IPS-15b (cell line): ENCODE measurements at regions not wholly inside any gene's neighbourhood (a gene's known extent, or its start where the extent isn't known, plus 50 kb on each side); places are given as distances from the start of the nearest gene placed in this dataset.

Experiments
- H3K27me3 ChIP-seq: one replicate; pipeline ENCODE4 v1.6.1; 2013; ENCODE audit warnings: low read length; ENCODE audit not compliant: control insufficient read depth, insufficient read depth
- H3K36me3 ChIP-seq: one replicate; pipeline ENCODE4 v1.6.1; 2013; ENCODE audit warnings: low read length; ENCODE audit not compliant: control insufficient read depth, insufficient read depth
- H3K4me1 ChIP-seq: one replicate; pipeline ENCODE4 v1.6.1; 2013; ENCODE audit warnings: mild to moderate bottlenecking, low read length; ENCODE audit not compliant: control insufficient read depth, insufficient read depth
- H3K4me3 ChIP-seq: one replicate; pipeline ENCODE4 v1.5.1; 2013; ENCODE audit warnings: low read depth, low read length
- H3K9ac ChIP-seq: one replicate; pipeline ENCODE4 v1.6.1; 2013; ENCODE audit warnings: low read depth, mild to moderate bottlenecking, low read length
- H3K9me3 ChIP-seq: one replicate; pipeline ENCODE4 v1.6.1; 2013; ENCODE audit warnings: mild to moderate bottlenecking, low read length; ENCODE audit not compliant: control insufficient read depth, insufficient read depth

DNA sequence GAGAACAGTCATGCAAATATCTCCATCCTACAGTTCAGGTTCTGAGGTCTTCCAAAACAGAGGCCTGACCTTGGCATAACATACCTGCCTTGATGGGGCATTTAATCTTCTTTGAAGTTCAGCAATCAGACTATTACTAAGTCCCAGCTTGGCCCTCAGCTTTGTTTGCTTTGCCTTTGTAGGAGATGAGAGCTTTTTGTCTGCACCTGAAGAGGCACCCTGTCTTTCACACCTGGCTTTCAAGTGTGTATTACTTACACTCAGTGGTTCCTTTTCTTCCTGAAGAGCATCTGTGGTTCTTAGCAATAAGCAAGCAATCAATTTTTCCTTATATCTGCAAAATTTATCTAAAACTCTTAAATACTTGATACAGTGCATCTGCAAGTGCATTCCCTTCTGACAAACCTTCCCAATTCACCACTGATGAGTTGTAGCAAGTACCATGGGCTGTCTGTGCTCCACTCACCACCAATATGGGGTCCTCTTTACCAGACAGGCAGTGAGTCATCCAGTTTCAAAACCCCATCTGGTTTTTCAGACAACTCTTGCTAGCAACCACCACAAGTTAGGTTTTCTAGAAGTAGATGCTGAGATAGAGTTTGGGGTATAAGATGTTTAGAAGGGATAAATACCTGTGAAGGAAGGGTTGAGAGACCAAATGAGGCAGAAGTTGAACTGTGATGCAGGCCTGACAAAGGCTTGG, 100.2 kb downstream of the HINT1 start:
- no peaks in the 10 kb centered on the region for H3K36me3 ChIP-seq
- peaks cover 8% of the 10 kb centered on the region for H3K9me3 ChIP-seq
- no peak overlapping the region for H3K4me3 ChIP-seq
- H3K9ac ChIP-seq, result no peak overlapping the region
- H3K4me1 ChIP-seq, result no peaks in the 10 kb centered on the region
- no peaks in the 10 kb centered on the region for H3K27me3 ChIP-seq

DNA sequence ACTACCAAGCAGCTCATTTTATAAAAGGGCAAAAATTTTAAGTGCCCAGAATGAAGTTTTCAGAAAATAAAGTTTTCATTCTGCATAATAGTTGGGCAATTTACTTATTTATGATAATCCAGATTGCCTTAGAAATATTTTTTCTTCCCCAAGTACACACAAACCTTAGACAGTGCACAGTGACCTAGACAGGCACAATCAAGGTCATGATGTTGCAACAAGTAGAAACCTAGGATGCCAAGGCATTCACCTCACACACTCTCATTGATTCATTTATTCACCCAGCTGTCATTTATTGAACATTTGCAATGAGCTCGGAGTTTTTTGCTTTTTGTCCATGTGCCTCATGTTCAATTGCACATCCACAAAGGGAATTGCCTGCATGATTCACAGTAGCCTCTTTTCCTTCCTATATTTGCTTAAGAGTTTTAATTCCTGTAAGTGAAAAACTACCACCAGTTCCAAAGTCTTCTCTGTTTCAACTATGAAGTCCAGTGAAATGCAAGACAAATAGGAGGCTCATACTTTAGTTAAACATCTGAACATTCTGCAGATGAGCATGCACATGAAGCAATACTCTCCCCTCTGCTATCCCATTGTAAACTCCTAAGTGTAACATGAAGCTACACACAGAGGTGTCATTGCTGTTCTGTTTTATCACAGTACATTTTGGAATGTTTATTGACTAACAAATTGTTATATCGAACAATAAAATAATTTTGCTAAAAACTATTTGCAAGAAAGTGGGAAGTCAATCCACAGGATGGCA, 122.9 kb downstream of the HINT1 start:
- no peak overlapping the region for H3K4me3 ChIP-seq
- no peaks in the 10 kb centered on the region for H3K36me3 ChIP-seq
- no peaks in the 10 kb centered on the region for H3K9me3 ChIP-seq
- no peaks in the 10 kb centered on the region for H3K27me3 ChIP-seq
- no peaks in the 10 kb centered on the region for H3K4me1 ChIP-seq
- no peak overlapping the region for H3K9ac ChIP-seq

DNA sequence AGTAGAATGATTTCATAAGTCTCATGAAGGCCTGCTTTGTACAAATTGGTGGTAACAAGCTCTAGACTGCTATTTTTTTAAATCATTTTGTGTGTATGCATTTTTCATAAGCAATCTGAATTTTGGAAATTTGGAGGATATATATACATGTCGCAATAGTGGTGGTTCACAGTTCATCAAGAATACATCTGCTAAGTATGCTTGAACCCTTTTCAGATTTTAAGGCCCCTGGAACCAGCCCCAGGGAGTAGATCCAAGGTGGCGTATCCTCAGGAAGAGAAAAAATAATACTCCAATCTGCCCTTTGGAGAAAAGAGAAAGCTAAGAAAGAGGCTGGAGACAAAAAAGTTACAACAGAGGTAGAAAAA, 141.6 kb downstream of the HINT1 start:
- Histone ChIP-seq H3K36me3 (no peaks in the 10 kb centered on the region), H3K4me1 (no peaks in the 10 kb centered on the region)

DNA sequence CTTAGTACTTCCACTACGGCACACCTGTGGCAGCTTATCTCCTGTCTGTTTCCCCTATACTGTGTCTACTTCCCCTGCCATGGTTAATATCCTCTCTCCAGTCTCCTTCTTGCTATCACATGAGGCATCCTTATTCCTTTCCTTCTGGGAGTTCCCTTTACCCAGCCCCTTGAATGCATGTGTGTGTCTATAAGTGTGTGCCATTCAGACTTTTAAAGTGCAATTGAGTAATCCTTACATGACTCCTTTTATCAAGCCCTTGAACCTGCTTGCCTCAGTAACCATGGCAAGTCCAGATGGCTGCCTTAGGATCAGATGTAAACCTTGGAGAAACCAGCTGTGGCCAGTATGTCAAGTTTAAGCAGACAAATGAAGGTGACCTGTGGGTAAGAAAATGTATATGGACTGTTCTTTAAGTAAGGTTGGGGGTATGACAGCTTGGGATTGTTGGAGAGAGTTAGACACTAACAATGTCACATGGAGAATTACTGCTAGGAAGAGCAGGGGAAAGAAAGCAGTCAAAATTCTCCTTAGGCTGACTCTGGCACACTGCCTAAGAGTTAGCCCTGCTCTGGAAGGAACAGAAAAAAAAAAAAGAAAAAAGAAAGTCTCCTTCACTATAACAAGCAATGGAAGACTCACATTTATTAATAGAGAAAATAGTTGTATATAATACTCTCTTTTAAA, 142.1 kb downstream of the HINT1 start:
- H3K4me1 ChIP-seq, result no peaks in the 10 kb centered on the region
- no peaks in the 10 kb centered on the region for H3K27me3 ChIP-seq
- H3K9ac ChIP-seq, result no peak overlapping the region
- no peaks in the 10 kb centered on the region for H3K9me3 ChIP-seq
- H3K36me3 ChIP-seq, result no peaks in the 10 kb centered on the region
- no peak overlapping the region for H3K4me3 ChIP-seq

More for the DNA sequence above, 141.6 kb downstream of the HINT1 start:
- Histone ChIP-seq H3K9ac (no peak overlapping the region), H3K4me3 (no peak overlapping the region), H3K9me3 (no peaks in the 10 kb centered on the region), H3K27me3 (no peaks in the 10 kb centered on the region)

DNA sequence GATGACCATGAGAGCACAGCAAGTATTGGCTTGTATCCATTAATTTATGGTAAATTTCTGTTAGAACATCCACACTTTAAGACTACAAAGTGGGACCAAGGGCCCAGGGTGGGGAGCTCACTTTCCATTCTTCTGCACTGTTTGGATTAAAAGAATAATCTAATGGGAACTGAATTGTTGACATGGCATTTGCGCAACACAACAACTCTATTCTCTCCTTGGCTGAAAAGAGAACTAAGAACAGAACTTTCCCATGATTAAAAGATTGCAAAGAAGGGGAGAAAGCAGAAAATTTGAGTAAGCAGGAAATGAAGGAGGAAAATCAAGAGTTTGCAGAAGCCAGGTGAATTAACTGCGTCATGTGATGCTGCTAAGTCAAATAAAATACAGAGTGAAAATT, 143.4 kb downstream of the HINT1 start:
- no peak overlapping the region for H3K4me3 ChIP-seq
- no peaks in the 10 kb centered on the region for H3K27me3 ChIP-seq
- no peak overlapping the region for H3K9ac ChIP-seq
- no peaks in the 10 kb centered on the region for H3K9me3 ChIP-seq
- no peaks in the 10 kb centered on the region for H3K4me1 ChIP-seq
- no peaks in the 10 kb centered on the region for H3K36me3 ChIP-seq

DNA sequence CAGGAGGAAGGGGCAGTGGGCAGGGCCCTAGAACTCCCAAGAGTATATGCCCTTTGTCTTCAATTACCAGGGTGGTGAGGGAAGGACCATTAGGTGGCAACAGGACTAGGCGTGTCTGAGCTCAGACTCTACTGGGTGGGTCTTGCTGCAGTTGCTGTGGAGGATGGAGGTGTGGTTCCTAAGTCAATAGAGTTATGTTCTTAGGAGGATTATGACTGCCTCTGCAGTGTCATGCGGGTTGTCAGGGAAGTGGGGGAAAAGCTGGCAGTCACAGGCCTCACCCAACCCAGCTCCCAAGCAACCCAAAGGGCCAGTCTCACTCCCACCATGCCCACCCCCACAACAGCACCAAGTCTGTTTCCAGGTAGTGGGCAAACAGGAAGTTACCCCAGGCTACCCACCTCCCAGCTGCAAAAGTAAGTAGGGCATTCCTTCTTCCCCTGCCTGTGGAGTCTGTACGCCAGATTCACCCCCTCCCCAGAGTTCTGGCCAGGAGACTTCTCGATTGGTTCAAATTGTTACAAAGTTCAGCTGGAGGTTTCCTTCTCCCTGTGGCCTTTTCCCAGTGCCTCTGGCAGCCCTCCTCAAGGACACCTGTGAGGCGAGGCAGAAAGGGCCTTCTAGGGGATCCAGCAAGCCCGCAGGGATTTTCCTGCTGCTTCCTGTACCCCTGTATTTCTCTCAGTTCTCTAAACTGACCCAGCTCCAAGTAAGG, 145.3 kb downstream of the HINT1 start:
- H3K4me3 ChIP-seq, result no peak overlapping the region
- no peaks in the 10 kb centered on the region for H3K27me3 ChIP-seq
- no peaks in the 10 kb centered on the region for H3K9me3 ChIP-seq
- H3K36me3 ChIP-seq, result no peaks in the 10 kb centered on the region
- no peaks in the 10 kb centered on the region for H3K4me1 ChIP-seq
- H3K9ac ChIP-seq, result no peak overlapping the region

DNA sequence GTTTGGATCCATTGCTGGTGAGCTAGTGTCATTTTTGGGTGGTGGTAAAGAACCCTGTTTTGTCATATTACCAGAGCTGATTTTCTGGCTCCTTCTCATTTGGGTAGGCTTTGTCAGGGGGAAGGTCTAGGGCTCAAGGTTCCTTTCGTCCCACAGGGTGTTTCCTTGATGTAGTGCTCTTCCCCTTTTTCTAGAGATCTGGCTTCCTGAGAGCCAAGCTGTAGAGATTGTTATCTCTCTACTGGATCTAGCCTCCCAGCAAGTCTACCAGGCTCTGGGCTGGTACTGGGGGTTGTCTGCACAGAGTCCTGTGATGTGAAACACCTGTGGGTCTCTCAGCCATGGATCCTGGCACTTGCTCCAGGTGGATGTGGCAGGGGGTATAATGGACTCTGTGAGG, 145.9 kb downstream of the HINT1 start:
- Histone ChIP-seq H3K4me3 (no peak overlapping the region), H3K9me3 (no peaks in the 10 kb centered on the region), H3K27me3 (no peaks in the 10 kb centered on the region), H3K36me3 (no peaks in the 10 kb centered on the region), H3K4me1 (no peaks in the 10 kb centered on the region), H3K9ac (no peak overlapping the region)

DNA sequence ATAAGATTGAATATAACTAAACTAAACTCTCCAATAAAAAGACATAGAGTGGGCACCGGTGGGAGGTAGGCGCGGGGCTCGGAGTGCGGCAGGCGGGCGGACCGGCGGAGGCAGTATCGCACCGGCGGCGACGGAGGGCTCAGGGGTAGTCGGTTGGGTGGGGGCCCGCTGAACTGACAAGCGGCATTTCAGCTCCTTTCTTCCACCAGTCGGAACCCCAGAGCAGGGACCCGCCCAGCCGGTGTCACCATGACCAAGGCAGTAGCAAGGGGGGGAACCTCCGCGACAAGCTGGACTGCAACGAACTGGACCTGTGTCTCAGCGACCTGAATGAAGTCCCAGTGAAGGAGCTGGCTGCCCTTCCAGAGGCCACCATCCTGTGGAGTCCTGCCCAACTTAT, 156.7 kb downstream of the HINT1 start:
- no peaks in the 10 kb centered on the region for H3K4me1 ChIP-seq
- no peak overlapping the region for H3K9ac ChIP-seq
- H3K4me3 ChIP-seq, result no peak overlapping the region
- H3K36me3 ChIP-seq, result no peaks in the 10 kb centered on the region
- H3K27me3 ChIP-seq, result no peaks in the 10 kb centered on the region
- H3K9me3 ChIP-seq, result no peaks in the 10 kb centered on the region

DNA sequence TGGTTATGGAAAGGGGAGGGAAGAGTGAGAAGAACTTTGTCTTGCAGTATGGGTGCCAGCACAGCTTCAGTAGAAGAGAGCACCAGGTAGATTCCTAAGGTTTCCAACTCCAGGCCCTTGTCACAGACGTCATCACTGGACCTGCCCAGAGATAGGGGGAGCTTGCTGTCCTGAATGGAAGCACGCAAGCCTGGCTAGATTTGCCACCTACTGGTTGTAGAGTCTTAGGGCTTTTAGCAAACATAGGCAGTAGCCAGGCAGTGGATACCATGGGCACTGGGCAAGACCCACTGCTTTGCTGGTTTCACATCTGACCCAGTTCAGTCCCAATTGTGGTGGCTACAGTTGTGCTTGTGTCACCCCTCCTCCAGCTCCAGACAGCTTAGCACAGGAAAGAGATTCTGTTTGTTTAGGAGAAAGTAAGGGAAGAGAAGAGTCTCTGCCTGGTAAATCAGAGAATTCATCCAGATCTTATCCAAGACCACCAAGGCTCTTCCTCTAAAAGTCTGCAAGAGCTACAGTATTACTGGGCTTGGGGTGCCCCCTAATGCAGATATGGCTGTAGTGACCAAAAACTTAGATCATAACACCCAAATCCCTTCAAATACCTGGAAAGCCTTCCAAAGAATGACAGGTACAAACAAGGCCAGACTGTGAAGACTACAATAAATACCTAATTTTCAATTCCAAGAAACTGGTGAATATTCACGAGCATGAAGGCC, 158.9 kb downstream of the HINT1 start:
- H3K4me1 ChIP-seq, result no peaks in the 10 kb centered on the region
- no peak overlapping the region for H3K9ac ChIP-seq
- H3K9me3 ChIP-seq, result no peaks in the 10 kb centered on the region
- no peaks in the 10 kb centered on the region for H3K36me3 ChIP-seq
- H3K27me3 ChIP-seq, result no peaks in the 10 kb centered on the region
- no peak overlapping the region for H3K4me3 ChIP-seq

DNA sequence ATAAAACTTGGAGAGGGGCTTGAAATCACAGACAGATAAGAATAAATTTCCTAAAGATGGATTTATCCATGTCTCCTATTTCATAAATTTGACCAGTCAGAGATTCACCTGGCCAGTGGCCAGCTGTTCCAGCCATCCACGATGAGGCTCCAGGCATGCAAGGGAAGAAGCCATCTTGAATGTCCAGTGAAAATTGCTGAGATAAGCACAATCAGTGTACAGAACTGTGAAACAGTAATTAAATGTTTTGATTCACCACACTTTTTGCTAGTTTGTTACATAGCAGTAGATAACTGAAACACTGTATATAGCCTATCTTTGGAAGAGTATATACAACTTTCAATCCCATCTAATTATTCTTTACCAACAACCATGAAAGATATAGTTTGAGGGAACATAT, 163.5 kb downstream of the HINT1 start:
- Histone ChIP-seq H3K27me3 (no peaks in the 10 kb centered on the region), H3K9me3 (no peaks in the 10 kb centered on the region), H3K4me3 (no peak overlapping the region), H3K9ac (no peak overlapping the region), H3K36me3 (no peaks in the 10 kb centered on the region), H3K4me1 (peaks cover 3% of the 10 kb centered on the region)

DNA sequence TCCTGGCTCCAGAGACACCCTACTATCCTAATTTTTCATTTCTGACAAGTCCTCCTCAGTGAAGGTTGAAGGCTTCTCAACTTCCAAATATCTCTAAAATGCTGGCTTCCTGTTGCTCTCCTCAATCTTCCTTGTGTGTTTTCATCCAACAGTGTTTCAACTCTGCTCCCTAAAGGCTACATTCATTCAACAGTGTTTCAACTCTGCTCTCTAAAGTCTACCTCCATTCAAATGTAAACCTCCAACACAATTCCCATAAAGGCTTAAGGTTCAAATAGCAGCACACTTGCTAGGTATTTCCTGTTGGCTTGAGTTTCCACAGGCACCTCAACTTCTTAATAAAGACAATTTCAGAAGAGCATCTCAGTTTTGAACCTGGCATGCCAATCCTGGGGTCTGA, 164.8 kb downstream of the HINT1 start:
- peaks cover 3% of the 10 kb centered on the region for H3K4me1 ChIP-seq
- no peak overlapping the region for H3K4me3 ChIP-seq
- H3K27me3 ChIP-seq, result no peaks in the 10 kb centered on the region
- H3K9ac ChIP-seq, result no peak overlapping the region
- no peaks in the 10 kb centered on the region for H3K9me3 ChIP-seq
- H3K36me3 ChIP-seq, result no peaks in the 10 kb centered on the region
